ENCODE measurements at regions not wholly inside any gene's neighbourhood (a gene's known extent, or its start where the extent isn't known, plus 50 kb on each side); places are given as distances from the start of the nearest gene placed in this dataset.

- H3K4me3 ChIP-seq (ENCODE audit: low read depth, low read length), result peak overlapping the region; percentile 21
Measured at GRCh38 chr9:90423661-90424193, 218.9 kb downstream of the DIRAS2 start.

GRCh38 chr9:90428517-90428916, 214.1 kb downstream of the DIRAS2 start:
- no peaks in the 10 kb centered on the region for H3K27me3 Mint-ChIP-seq (ENCODE audit: insufficient read depth, unreplicated experiment)
- Histone ChIP-seq H3K36me3 (ENCODE audit: control insufficient read depth, insufficient read depth, low read length) (no peaks in the 10 kb centered on the region), H3K27me3 (replicated peaks; ENCODE audit: control insufficient read depth, insufficient read depth, low read length) (no peaks in the 10 kb centered on the region), H3K4me3 (ENCODE audit: low read depth, low read length) (no peak overlapping the region), H3K4me1 (peaks cover 12% of the 10 kb centered on the region; the same call in 1 of the 2 replicates), H3K9me3 (no peaks in the 10 kb centered on the region)
- intact Hi-C loops (cut with micrococcal nuclease; ENCODE audit: unreplicated experiment), result no loop called here
- no peak overlapping the region for H3K27ac Mint-ChIP-seq (ENCODE audit: unreplicated experiment)
- TF ChIP-seq CTCF (IDR thresholded peaks at IDR 0.05; ENCODE audit: insufficient read depth in 1 of 2, low read depth in 1 of 2, low read length in 1 of 2, severe bottlenecking in 1 of 2, unreplicated experiment in 1 of 2), result no peak
- no peak overlapping the region for H3K4me3 Mint-ChIP-seq (ENCODE audit: unreplicated experiment)
- BruUV-seq (replicated peaks), result no TSS peak
- CTCF ChIA-PET, result no interaction called here
- no peaks in the 10 kb centered on the region for H3K36me3 Mint-ChIP-seq (ENCODE audit: insufficient read depth, unreplicated experiment)
- no peaks in the 10 kb centered on the region for H3K9me3 Mint-ChIP-seq (ENCODE audit: unreplicated experiment)
- H3K4me1 Mint-ChIP-seq (ENCODE audit: low read depth, unreplicated experiment), result peaks cover 11% of the 10 kb centered on the region
- POLR2A ChIA-PET, result no interaction called here
- no peak for DNase-seq

More at GRCh38 chr9:90423661-90424193, 218.9 kb downstream of the DIRAS2 start:
- peak; percentile 27 to 37 for DNase-seq
- no TSS peak for BruUV-seq (replicated peaks)
- TF ChIP-seq CTCF (IDR thresholded peaks at IDR 0.05; ENCODE audit: insufficient read depth in 1 of 2, low read depth in 1 of 2, low read length in 1 of 2, severe bottlenecking in 1 of 2, unreplicated experiment in 1 of 2), result no peak
- intact Hi-C loops (cut with micrococcal nuclease; ENCODE audit: unreplicated experiment), result loop anchor here (5.0 kb wide), 1 partner anchor 91 kb away; no protein-coding TSS in a partner anchor
- ChIA-PET POLR2A (interaction anchor here (0.5 kb wide), 1 partner anchor 92 kb away, joined by 5 read pairs; no protein-coding TSS in a partner anchor), CTCF (interaction anchor here (0.5 to 1.2 kb wide), 3 partner anchors 20 to 115 kb away, joined by 3 to 4 read pairs (median 3); no protein-coding TSS in a partner anchor)
- Mint-ChIP-seq H3K27ac (ENCODE audit: unreplicated experiment) (peak overlapping the region; percentile 20), H3K4me3 (ENCODE audit: unreplicated experiment) (peak overlapping the region; percentile 69), H3K4me1 (ENCODE audit: low read depth, unreplicated experiment) (peaks cover 15% of the 10 kb centered on the region), H3K27me3 (ENCODE audit: insufficient read depth, unreplicated experiment) (no peaks in the 10 kb centered on the region), H3K9me3 (ENCODE audit: unreplicated experiment) (no peaks in the 10 kb centered on the region), H3K36me3 (ENCODE audit: insufficient read depth, unreplicated experiment) (no peaks in the 10 kb centered on the region)
- Histone ChIP-seq H3K9me3 (no peaks in the 10 kb centered on the region), H3K27me3 (replicated peaks; ENCODE audit: control insufficient read depth, insufficient read depth, low read length) (no peaks in the 10 kb centered on the region), H3K36me3 (ENCODE audit: control insufficient read depth, insufficient read depth, low read length) (no peaks in the 10 kb centered on the region), H3K4me1 (peaks cover 14% of the 10 kb centered on the region; the same call in 1 of the 2 replicates)

- Mint-ChIP-seq H3K27me3 (ENCODE audit: insufficient read depth, unreplicated experiment) (no peaks in the 10 kb centered on the region), H3K27ac (ENCODE audit: unreplicated experiment) (no peak overlapping the region), H3K36me3 (ENCODE audit: insufficient read depth, unreplicated experiment) (no peaks in the 10 kb centered on the region), H3K4me1 (ENCODE audit: low read depth, unreplicated experiment) (no peaks in the 10 kb centered on the region), H3K4me3 (ENCODE audit: unreplicated experiment) (peak overlapping the region; percentile 63), H3K9me3 (ENCODE audit: unreplicated experiment) (no peaks in the 10 kb centered on the region)
- Histone ChIP-seq H3K4me1 (peaks cover 8% of the 10 kb centered on the region; the same call in 1 of the 2 replicates), H3K9me3 (no peaks in the 10 kb centered on the region), H3K36me3 (ENCODE audit: control insufficient read depth, insufficient read depth, low read length) (no peaks in the 10 kb centered on the region), H3K4me3 (ENCODE audit: low read depth, low read length) (no peak overlapping the region), H3K27me3 (replicated peaks; ENCODE audit: control insufficient read depth, insufficient read depth, low read length) (no peaks in the 10 kb centered on the region)
- POLR2A ChIA-PET, result no interaction called here
- TSS peak; percentile 83 for BruUV-seq (replicated peaks)
- DNase-seq, result no peak
- intact Hi-C loops (cut with micrococcal nuclease; ENCODE audit: unreplicated experiment), result no loop called here
- CTCF ChIA-PET, result no interaction called here
- no peak for TF ChIP-seq CTCF (IDR thresholded peaks at IDR 0.05; ENCODE audit: insufficient read depth in 1 of 2, low read depth in 1 of 2, low read length in 1 of 2, severe bottlenecking in 1 of 2, unreplicated experiment in 1 of 2)
Measured at GRCh38 chr9:90432951-90433350, 209.7 kb downstream of the DIRAS2 start.

Measured in Caco-2 (cell line).